Adrenal gland (tissue), 5 donors: ENCODE measurements at regions not wholly inside any gene's neighbourhood (a gene's known extent, or its start where the extent isn't known, plus 50 kb on each side); places are given as distances from the start of the nearest gene placed in this dataset.

Experiments used
- CTCF ChIP-seq, 6 experiments: fragments of 450-650 bp in 4 of 6; fragments of 200-600 bp in 2 of 6; sonication (generic) in 1 of 6; IDR thresholded peaks; 1 replicate in 5 of 6; 2 replicates in 1 of 6; pipeline versions ENCODE4 v1.5.1 to v1.8.0; 2016 to 2021; ENCODE audit warnings: antibody characterized with exemption in 6 of 6, mild to moderate bottlenecking in 2 of 6, moderate library complexity in 1 of 6
- POLR2A ChIP-seq, 2 donors: fragments of 450-650 bp; IDR thresholded peaks; one replicate each; pipeline ENCODE4 v1.6.1; 2017; ENCODE audit warnings: antibody characterized with exemption in 2 of 2, mild to moderate bottlenecking in 2 of 2, moderate library complexity in 1 of 2
- donor health status: DM: no; HTN: no; CAD: no.

DNA sequence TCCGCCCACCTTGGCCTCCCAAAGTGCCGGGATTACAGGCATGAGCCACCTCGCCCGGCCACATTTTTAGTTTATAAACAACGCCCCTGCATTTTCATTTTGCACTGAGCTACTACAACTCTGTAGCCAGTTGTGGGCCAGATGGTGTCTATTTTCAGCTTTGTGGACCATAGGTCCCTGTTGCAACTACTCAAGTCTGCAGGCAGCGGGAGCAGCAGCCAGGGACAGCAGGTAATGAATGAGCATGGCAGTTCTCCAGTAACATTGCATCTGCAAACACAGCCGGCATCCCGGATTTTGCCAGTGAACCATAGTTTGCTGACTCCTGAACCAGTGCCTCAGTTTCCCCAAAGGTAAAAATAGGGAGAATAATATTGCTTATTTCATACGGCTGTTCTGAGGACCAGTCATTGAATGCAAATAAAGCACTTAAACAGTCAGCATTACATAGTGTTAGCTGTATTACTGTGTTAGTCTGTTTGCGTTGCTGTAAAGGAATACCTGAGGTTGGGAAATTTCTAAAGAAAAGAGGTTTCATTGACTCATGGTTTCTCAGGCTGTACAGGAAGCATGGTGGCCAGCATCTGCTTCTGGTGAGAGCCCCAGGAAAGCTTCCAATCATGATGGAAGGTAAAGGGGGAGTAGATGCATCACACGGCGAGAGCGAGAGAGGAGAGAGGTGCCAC, 65.5 kb upstream of the SLC45A1 start:
- no peak for TF ChIP-seq POLR2A (IDR thresholded peaks at IDR 0.05)
- no peak for TF ChIP-seq CTCF (IDR thresholded peaks at IDR 0.05)
